RKO (cell line): ENCODE measurements at regions not wholly inside any gene's neighbourhood (a gene's known extent, or its start where the extent isn't known, plus 50 kb on each side); places are given as distances from the start of the nearest gene placed in this dataset.
"Not testable (repeated sequence)": the region's sequence is repeated elsewhere in the genome, so short reads cannot be mapped to it uniquely, and the experiment has no call there.

ENCODE experiments used
- DNase-seq: peaks from one replicate; pipeline ENCODE4 v3.0.0-alpha.2; 2016; ENCODE audit warnings: low spot score

DNA sequence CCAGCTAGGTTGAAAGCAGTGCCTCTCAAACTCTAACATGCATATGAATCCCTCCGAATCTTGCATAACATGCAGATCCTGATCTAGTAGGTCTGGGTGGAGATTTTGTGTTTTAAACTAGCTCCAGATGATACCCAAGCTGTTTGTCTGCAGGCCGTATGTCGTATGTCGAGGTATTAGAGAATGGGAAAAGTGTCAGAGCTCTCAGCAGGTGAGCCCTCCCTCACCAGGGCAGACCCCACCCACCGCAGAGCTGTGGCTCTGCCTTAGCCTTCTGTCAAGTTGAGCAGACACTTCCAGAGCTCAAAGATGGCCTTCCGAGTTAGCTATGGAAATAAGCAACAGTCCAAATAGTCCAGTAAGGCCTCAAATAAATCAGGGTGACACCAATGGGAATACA is 83.2 kb upstream of the MAP3K1 start:
- DNase-seq: no peak

DNA sequence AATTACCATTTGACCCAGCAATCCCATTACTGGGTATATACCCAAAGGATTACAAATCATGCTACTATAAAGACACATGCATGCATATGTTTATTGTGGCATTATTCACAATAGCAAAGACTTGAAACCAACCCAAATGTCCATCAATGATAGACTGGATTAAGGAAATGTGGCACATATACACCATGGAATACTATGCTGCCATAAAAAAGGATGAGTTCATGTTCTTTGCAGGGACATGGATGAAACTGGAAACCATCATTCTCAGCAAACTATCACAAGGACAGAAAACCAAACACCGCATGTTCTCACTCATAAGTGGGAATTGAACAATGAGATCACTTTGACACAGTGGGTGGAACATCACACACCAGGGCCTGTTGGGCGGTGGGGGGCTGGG is 83.9 kb upstream of the MAP3K1 start:
- DNase-seq: not testable (repeated sequence)

GRCh38 chr5:56729488-56729887 is 85.9 kb upstream of the MAP3K1 start:
- DNase-seq: no peak

- no peak for DNase-seq
Observed at GRCh38 chr5:56725711-56726411, 89.5 kb upstream of the MAP3K1 start.

- DNase-seq: not testable (repeated sequence)
Observed at GRCh38 chr5:56724857-56725256, 90.5 kb upstream of the MAP3K1 start.

GRCh38 chr5:56722317-56722716 is 93.0 kb upstream of the MAP3K1 start:
- no peak for DNase-seq

DNA sequence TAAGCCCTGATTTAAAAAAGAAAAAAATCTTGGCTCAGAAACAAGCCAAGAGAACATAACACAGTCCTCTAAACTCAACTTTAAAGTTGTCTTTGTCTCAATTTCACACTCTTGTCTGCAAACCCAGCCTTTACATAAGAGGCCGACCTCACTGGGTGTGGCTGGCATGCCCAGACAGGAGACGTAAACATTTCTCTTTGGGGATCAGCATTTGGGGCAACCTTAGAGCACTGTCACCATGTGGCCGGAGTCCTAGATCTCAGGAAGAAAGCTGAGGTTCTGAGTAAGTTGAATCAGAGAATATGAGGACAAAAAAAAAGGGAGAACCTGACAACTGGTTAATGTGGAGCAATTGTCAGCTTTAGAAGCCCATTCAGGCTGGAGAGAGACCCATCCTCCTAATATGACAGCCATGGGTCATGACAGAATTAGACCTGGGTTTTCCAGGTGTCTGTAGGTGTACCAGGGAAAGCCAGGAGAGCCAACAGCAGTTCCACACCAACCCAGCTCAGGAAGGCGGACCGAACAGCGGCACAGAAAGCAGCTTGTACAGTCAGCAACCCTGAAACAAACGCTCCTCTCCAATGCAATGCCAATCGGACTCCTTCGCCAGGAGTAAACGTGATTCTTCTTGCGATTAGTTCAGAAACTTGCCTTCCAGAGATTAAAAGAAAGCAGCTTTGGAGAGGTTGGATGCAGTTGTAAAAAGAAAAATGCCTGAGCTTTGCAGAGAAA is 97.9 kb upstream of the MAP3K1 start:
- DNase-seq: no peak

DNA sequence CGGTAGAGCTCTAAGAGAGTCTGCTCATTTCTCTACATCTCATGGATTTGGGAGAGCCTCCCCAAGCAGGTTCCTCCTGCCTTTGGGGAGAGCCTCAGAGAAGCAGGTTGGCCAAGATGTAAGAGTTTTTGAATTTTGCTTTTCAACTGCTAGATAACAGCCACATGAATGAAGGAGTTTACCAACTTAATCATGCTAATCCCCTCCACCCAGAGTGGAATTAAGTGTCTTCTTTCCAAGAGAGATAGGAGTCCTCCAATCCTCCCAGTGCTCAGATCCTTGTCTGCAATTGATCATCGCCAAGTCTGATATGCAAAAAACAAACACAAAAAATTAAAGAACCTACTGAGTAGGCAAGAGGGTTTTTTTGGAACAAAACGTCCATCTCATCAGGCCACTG is 99.4 kb upstream of the MAP3K1 start:
- DNase-seq: no peak

DNA sequence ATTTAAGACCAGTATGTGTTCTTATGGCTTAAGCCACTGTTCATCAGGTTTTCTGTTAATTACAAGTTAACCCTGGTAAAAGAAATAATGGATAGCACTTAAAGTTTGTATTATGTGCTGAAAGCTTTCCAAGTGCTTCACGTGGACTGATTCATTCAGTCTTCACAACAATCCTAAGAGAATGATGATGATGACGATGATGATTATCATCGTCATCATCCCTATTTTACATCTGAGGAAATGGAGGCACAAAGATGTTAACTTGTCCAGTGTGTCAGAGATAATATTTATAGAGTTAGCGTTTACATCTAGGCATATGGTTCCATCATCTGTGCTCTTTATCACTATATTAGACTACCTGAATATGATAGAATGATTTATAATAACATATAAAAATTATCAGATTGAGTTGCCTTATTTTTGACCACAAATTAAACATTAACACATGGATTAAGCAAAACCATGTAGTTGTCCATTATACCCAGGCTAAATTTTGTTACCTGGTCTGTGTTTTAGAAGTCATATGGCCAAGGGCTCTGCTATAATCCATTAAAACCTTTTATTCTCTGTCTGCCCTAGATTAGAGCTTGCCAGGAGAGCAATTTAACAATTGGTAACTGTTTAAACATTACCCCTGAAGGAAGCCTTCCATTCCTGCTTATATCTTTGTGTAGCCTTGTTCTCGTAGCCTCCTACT is 102.3 kb upstream of the MAP3K1 start:
- DNase-seq: no peak

DNA sequence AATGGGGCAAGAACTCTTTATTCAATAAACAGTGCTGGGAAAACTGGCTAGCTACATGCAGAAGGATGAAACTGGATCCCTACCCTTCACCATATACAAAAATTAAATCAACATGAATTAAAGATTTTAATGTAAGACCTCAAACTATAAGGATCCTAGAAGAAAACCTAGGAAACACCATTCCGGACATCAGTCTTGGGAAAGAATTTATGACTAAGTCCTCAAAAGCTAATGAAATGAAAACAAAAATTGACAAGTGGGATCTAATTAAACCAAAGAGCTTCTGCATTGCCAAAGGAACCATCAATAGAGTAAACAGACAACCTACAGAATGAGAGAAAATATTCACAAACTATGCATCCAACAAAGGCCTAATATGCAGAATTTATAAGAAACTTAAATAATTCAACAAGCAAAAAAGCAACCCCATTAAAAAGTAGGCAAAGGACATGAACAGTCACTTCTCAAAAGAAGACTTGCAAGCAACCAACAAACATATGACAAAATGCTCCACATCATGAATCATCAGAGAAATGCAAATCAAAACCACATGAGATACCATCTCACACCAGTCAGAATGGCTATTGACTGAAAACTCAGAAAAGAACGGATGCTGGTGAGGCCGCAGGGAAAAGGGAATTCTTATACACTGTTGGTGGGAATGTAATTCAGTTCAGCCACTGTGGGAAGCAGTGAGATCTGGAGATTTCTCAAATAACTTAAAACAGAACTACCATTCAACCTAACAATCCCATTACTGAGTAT is 104.3 kb upstream of the MAP3K1 start:
- DNase-seq: no peak

DNA sequence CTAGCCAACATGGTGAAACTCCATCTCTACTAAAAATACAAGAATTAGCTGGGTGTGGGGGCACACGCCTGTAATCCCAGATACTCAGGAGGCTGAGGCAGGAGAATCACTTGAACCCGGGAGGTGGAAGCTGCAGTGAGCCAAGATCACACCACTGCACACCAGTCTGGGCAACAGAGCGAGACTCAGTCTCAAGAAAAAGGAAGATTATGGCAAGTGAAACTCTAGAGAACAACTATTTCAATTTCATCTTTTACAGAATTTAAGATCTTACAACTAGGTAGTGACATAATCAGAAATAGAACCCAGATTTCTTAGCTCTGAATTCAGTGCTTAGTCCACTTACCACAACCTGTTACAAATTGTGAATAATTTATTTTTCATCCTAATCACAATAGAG is 108.8 kb upstream of the MAP3K1 start:
- no peak for DNase-seq

DNA sequence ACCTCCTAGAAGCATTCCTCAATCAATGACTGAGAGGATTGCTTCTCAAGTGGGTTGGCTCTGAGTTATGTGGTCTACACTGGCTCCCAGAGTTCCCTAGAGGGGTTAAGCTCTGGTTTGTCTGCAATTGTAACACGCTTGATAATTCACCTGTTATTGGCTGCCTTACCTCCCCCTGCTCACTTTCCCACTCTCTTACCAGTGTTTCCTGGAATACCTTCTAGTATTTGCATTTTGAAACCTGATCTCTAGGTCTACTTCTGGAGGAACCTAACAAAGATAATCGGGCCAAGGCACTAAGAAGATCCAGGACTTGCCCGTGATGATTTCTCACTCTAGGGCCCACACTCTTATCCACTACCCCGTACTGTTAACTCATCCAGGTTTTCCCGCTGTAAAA is 110.1 kb upstream of the MAP3K1 start:
- no peak for DNase-seq

GRCh38 chr5:56703952-56704351 is 111.4 kb upstream of the MAP3K1 start:
- no peak for DNase-seq

DNA sequence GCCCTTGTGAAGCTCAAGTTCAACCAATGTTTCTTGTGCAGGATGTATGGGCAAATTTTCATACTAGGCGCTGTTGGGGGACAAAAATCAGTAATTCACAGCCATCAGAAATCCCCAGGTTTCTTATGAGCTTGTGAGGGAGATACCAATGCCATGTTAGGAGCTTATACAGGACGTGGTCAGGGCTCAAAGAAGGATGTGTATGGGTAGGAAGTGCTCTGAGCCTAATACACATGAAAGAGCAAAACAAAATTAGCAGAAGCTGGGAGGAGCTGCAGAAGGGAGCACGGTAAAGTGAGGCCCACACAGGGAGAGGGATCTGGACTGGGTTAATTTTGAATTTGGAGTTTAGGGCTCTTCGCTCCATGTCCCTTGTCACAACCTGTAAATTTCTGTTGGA is 114.6 kb upstream of the MAP3K1 start:
- no peak for DNase-seq

DNA sequence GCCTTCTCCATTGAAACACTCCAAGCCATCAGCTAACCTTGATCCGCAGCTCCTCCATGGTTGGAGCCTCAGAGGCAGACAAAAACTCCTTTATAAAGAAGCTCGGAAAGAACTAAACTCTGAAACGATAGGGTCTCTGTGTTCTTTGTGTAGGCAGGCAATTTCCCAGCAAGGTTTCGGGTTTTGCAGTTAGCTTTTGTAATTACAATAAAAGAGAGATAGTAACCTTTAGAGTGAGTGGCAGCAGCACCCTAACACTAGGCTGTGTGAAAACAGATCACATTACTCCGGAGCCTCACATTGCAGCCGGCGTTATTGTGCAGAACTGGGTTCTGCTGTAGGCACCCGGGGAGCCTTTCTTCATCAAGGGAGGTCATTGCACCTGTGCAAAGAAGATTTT is 115.8 kb upstream of the MAP3K1 start:
- no peak for DNase-seq

- DNase-seq: no peak
Observed at GRCh38 chr5:56698463-56699381, 116.6 kb upstream of the MAP3K1 start.

GRCh38 chr5:56696900-56697299 is 118.4 kb upstream of the MAP3K1 start:
- DNase-seq: no peak

DNA sequence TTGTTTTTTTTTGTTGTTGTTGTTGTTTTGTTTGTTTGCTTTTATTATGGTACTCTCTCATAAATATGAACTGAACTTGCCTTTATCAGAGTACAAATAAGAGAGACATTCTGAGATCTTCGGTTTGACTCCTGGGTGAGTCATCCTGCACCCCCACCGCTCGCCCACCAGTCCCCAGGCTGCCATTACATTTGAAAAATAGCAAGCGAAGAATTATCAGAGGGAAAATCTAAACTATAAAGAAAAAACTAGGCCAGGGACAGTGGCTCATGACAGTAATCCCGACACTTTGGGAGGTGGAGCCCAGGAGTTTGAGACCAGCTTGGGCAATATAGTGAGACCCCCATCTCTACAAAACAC is 122.1 kb upstream of the MAP3K1 start:
- no peak for DNase-seq

- no peak for DNase-seq
Observed at GRCh38 chr5:56692359-56693219, 122.8 kb upstream of the MAP3K1 start.

DNA sequence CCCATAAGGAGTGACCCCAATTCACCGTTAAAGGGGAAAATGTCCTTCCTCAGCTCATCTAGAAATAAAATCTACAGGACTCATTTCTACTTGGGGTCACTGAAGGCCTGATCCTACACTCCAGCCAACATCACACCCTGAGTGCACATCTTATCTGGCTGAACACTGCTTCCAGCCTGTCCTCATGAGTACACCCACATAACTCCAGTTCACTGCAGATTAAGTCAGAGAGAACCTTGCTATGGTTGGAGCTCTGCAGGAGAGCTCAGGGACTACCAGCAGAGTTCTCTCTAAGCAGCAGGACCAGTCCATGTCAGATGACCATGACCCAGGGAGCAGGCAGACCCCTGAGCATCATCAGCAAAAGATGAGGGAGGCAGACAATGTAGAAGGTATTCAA is 126.9 kb upstream of the MAP3K1 start:
- DNase-seq: no peak
